GM12875 (cell line): ENCODE measurements at regions not wholly inside any gene's neighbourhood (a gene's known extent, or its start where the extent isn't known, plus 50 kb on each side); places are given as distances from the start of the nearest gene placed in this dataset.
"Not testable (repeated sequence)": the region's sequence is repeated elsewhere in the genome, so short reads cannot be mapped to it uniquely, and the experiment has no call there.

Experiments
- H3K4me3 ChIP-seq: one replicate; pipeline ENCODE4 v1.5.1; 2011; ENCODE audit warnings: low read depth, low read length, control low read depth
- TF ChIP-seq, protein P1 (sequence below): IDR thresholded peaks from 2 replicates; pipeline ENCODE4 v1.5.1; 2011; ENCODE audit warnings: low read depth, mild to moderate bottlenecking, control low read depth, inconsistent platforms, low read length, moderate library complexity, borderline replicate concordance; ENCODE audit not compliant: insufficient read depth

GRCh38 chr3:5047764-5048419 is 68.7 kb downstream of the BHLHE40 start:
- H3K4me3 ChIP-seq: no peak overlapping the region
- TF ChIP-seq, protein P1, sequence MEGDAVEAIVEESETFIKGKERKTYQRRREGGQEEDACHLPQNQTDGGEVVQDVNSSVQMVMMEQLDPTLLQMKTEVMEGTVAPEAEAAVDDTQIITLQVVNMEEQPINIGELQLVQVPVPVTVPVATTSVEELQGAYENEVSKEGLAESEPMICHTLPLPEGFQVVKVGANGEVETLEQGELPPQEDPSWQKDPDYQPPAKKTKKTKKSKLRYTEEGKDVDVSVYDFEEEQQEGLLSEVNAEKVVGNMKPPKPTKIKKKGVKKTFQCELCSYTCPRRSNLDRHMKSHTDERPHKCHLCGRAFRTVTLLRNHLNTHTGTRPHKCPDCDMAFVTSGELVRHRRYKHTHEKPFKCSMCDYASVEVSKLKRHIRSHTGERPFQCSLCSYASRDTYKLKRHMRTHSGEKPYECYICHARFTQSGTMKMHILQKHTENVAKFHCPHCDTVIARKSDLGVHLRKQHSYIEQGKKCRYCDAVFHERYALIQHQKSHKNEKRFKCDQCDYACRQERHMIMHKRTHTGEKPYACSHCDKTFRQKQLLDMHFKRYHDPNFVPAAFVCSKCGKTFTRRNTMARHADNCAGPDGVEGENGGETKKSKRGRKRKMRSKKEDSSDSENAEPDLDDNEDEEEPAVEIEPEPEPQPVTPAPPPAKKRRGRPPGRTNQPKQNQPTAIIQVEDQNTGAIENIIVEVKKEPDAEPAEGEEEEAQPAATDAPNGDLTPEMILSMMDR: no peak

GRCh38 chr3:5051772-5052171 is 70.3 kb upstream of the ARL8B start:
- no peak overlapping the region for H3K4me3 ChIP-seq
- TF ChIP-seq, protein P1: no peak

GRCh38 chr3:5052247-5052646 is 69.8 kb upstream of the ARL8B start:
- H3K4me3 ChIP-seq: no peak overlapping the region
- TF ChIP-seq, protein P1: no peak

- TF ChIP-seq, protein P1: no peak
These were observed 68.9 kb upstream of the ARL8B start for GRCh38 chr3:5053021-5053831.

DNA sequence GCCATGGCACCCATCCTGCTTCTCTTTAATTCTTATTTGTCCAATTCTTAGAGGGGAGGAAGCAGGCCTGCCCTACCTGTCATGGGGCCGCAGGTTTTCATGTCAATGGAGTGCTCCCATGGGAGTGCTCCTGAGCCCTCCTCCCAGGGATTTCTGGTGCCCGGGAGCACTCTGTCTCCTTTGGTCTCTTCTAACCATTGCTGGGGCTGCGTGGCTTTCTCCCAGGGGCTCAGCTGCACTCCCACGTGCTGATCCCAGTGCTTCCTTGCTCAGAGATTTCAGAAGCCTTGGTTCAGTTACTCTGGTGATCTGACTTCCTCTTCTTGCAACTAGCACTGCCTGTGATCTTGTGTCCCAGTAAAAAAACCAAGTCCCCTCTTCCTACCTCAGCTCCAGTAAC is 68.0 kb upstream of the ARL8B start:
- no peak overlapping the region for H3K4me3 ChIP-seq
- TF ChIP-seq, protein P1: no peak

More at GRCh38 chr3:5053021-5053831, 68.9 kb upstream of the ARL8B start:
- no peak overlapping the region for H3K4me3 ChIP-seq

- not testable (repeated sequence) for H3K4me3 ChIP-seq
These were observed 67.5 kb upstream of the ARL8B start for GRCh38 chr3:5054579-5054978.

DNA sequence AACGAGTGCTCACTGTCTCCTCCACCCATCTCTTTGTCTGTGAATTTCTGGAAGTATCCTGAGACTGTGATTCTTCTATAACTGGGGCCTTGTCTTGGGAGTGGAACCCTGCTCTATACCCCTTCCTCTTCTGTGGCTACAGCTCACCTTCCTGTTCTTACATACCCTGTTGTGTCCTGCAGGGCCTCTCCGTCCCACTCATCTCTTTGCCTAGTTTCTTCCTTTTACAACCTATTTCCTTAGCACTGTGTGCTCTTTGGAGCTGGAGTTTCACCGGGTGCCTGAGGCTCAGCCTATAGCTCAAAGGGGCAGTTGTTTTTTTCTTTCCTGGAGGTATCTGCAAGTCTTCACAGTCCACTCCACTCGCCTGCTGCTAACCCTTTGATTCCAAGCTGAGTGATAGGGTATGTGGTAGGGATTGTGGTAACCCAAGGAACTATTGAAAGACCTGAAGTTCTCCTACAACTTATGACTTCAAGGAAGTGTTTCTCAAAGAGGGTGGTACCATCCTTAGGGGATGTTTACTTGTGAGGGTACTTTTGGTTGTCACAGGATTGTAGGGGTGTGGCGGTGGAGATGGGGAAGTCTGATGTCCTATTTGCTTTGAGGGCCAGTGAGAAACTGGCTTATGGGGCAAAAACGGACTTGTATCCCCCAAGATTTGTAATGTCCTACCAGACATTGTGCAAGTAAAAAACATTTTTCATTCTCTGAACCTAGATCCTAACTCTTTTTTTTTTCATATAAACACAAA is 66.6 kb upstream of the ARL8B start:
- H3K4me3 ChIP-seq: no peak overlapping the region
- TF ChIP-seq, protein P1: no peak
